HG02970 (cell line): ENCODE measurements at regions not wholly inside any gene's neighbourhood (a gene's known extent, or its start where the extent isn't known, plus 50 kb on each side); places are given as distances from the start of the nearest gene placed in this dataset.

Experiments used
- ATAC-seq: cut with Tn5 transposase; IDR thresholded peaks from one replicate; pipeline ENCODE4 v1.9.1; 2021; ENCODE audit warnings: mild to moderate bottlenecking, moderate library complexity, moderate number of reproducible peaks; ENCODE audit not compliant: unreplicated experiment, low FRiP score

DNA sequence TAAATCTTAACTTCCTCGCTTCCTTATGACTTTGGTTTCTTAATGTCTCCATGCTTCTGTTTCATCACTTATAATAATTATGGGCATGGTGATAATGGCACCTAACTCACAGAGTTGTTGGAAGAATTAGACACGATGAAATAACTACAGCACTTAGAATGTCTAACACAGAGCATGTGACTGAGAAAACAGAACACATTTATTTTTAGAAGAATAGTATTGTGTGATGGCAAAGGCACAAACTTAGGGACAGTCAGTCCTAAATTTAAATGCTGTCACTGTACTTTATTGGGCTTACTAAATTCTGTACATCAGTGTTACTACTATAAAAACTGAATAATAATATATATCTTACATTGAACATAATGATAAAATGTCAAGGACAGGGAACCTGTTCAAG lies 391.1 kb upstream of the JAG1 start:
- ATAC-seq = no peak

DNA sequence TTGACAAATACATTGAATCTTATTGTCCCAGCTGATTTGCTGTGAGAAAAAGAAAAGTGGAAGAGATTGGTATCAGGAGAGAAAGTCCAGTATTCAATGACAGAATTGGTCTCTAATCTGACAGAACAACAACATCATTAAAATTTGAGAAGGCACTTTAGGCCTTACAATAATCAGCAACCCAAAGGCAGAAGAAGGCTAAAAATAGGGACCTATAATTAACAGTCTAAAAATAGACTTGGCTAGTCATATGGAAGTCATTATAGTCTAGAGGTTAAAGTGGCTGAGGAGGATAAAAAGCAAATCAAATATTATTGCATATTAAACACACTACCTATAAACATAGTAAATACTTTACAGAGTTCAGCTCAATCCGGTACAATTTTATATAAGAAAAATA lies 393.6 kb upstream of the JAG1 start:
- no peak for ATAC-seq

GRCh38 chr20:11072982-11073381 lies 399.2 kb upstream of the JAG1 start:
- ATAC-seq = no peak

GRCh38 chr20:11076434-11077105 lies 402.8 kb upstream of the JAG1 start:
- ATAC-seq = no peak

DNA sequence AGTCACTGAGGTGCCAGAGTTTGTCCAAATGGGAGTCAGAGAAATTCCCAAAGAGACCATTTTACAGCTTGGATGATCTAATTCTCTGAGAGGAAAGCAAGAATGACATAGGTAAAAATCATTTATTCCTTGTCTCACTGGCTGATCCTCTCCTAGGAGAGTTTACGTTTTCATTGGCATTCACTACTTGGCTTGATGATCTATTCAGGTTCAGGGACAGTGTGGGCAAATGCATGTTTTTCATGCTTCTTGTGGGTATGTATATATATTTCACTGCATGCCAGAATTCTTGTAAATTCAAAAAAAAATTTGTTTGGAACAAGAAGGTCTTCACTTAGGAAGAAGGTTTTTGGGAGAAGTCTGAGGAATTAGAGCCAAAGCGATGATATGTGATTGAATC lies 403.4 kb upstream of the JAG1 start:
- no peak for ATAC-seq

DNA sequence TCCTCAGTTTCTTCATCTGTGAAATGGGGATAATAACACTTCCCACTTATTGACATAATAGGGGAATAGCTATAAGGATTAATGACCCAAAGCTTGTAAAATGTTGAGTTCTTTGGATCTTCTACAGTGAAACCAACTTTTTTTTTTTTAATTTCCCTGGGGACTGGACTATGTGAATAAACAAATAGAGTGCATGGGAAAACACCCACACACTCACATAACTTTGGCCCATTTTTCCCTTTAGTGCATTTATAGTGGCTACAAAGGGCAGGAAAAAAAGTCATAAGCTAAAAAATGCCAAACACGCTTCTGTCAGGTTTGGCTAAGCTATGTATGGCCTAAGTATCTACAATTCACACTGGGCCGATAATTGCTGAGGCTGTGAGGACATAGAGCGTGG lies 406.2 kb upstream of the JAG1 start:
- no peak for ATAC-seq

DNA sequence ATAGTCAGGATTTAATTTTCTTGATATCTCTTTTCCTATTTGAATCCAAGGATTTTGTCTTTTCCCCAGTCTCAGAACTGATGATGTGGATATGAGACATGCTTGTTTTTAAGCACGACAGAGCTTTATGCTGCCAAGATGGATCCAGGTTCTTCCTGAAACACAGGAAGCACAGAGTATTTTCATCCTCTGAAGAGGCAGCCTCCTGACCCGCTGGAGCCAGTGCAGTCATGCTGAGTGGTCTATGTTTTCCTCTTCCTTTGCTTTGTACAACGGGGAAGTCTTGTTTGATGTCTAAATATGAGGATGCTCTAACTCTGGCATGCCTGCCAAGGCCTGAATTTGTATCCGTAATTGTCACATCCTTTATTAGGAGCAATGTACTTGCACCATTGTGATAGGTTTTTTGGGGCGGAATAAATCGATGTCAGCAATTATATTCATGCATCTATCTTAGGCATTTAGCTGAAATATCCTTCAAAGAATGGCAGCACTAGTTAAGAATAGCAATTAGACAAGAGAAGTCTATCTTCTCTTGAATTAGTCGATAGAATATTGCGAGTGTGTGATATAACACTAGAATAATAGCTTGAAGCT lies 407.1 kb upstream of the JAG1 start:
- no peak for ATAC-seq

- no peak for ATAC-seq
These were observed 410.0 kb upstream of the JAG1 start for GRCh38 chr20:11083841-11084240.

GRCh38 chr20:11084508-11084907 lies 410.7 kb upstream of the JAG1 start:
- ATAC-seq = no peak

DNA sequence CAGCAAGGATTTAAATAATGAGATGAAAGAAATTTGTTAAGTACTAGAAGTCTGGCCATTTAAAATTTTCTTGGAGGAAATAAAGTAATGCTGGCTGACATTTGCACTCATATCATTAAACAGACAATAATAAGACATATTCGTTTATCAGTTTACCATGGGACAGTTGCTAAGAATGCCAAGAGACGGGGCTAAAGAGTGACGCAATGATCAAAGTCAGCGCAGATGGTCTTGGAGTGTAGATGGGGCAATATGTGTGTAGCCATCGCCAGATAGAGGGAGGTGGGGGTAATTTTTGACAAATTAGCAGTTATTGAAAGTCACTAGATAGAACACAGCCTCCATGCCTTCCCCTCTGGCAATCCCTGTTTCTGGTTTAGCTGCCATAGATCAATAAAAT lies 413.2 kb upstream of the JAG1 start:
- ATAC-seq = no peak

DNA sequence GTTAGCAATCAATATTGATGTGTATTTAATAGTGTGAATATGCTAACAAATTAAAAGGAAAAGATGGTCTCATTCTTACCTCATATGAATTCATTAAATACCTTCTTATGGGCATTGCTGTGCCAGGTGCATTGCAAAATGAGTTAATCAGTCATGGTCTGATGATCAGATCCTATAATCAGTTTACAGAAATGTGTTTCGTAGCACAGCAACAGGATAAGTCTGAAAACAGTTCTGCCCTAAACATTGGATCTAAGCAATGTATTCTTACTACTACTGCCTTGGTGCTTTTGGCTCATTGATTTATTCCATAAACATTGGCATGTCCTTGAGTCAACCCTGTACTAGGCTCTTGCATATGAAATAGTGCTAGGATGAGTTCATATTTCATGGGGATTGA lies 417.0 kb upstream of the JAG1 start:
- no peak for ATAC-seq

DNA sequence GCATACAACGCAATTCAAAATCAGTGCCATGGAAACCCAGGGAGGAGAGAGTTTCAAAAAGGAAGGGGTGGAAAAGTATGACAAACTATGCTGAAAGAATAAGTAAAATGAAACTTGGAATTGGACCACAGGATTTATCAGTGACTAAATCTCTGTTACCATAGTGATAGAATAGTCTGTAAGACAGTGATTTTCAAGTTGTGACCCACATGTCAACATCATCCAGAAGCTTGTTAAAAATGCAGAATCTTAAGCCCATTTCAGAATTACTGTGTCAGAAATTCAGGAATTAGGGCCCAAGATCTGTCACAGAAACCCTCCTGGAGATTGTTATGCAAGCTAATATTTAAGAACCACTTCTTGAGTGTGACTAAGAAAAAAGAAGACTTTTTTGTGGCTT lies 417.7 kb upstream of the JAG1 start:
- no peak for ATAC-seq

DNA sequence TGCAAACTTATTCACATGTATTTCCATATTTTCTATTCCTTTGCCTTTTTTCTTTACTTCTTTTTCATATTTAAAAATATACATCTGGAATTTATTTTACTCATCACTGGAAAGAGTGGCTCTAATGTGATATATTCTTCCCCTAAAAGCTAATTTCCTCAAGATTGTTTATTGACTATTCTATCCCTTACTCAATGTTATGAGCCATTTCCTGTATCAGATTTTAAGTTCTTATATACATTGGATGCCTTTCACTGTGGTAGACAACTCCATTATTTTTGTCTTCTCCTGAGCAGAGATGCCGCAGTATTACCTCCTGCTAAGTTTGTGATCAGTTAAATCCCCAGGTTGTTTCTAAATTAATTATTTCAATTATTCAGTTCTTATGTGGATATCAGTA lies 418.4 kb upstream of the JAG1 start:
- no peak for ATAC-seq

GRCh38 chr20:11094196-11094595 lies 420.4 kb upstream of the JAG1 start:
- no peak for ATAC-seq

DNA sequence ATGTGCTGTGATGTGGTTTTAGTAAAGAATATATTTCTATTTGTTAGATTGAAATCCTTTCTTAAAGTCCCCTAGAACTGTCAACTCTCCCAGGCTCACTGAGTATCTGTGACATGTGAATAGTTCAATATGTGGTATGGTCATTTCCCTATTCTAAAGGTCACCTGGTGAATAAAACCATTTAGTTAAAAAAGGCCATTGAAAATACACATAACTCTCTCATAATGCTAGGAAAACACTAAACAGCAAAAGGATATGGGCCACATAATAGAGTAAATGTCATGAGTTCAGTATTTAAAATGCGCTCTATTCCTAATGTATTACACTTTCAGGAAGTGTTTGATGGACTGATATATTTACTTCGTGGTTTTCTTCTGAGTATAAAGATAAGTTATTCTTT lies 420.9 kb upstream of the JAG1 start:
- ATAC-seq = no peak

- no peak for ATAC-seq
These were observed 425.1 kb upstream of the JAG1 start for GRCh38 chr20:11098888-11099287.

DNA sequence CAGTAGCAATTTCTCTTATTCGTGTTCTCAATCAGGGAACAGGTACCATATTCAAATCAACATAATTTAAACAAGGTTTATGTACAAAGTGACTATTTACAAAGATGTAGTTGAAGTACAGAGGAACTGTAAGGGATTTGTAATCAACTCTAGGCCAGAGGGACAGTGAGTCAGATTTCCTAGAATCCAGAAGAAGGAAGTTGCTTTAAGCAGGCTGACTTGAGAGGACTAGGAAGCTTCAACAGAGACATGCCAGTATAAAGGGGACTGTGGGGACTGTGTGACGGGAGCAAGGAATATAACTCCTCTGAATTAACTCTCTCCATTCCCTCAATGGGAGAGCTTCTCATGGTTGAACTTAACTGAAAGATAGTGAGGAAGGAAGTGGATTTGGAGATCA lies 427.4 kb upstream of the JAG1 start:
- ATAC-seq = no peak

DNA sequence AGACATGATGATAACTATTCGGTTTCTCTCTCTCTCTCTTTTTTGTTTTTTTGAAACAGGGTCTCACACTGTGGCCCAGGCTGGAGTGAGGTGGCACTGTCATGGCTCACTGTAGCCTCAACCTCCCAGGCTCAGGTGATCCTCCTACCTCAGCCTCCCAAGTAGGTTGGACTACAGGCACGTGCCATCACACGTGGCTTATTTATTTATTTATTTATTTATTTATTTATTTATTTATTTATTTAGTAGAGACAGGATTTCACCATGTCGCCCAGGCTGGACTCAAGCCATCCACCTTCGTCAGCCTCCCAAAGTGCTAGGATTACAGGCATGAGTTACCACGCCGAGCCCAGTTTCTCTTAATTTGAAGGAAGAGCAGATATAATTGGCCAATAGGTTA lies 427.9 kb upstream of the JAG1 start:
- no peak for ATAC-seq

DNA sequence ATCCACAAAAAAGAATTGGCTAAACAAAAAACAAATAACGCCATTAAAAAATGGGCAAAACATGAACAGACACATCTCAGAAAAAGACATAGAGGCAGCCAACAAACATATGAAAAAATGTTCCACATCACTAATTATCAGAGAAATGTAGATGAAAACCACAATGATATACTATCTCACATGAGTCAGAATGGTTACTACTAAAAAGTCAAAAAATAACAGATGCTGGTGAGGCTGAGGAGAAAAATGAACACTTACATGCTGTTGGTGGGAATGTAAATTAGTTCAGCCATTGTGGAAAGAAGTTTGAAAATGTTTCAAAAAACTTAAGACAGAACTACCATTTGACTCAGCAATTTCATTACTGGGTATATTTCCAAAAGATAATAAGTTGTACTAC lies 430.1 kb upstream of the JAG1 start:
- ATAC-seq = no peak

DNA sequence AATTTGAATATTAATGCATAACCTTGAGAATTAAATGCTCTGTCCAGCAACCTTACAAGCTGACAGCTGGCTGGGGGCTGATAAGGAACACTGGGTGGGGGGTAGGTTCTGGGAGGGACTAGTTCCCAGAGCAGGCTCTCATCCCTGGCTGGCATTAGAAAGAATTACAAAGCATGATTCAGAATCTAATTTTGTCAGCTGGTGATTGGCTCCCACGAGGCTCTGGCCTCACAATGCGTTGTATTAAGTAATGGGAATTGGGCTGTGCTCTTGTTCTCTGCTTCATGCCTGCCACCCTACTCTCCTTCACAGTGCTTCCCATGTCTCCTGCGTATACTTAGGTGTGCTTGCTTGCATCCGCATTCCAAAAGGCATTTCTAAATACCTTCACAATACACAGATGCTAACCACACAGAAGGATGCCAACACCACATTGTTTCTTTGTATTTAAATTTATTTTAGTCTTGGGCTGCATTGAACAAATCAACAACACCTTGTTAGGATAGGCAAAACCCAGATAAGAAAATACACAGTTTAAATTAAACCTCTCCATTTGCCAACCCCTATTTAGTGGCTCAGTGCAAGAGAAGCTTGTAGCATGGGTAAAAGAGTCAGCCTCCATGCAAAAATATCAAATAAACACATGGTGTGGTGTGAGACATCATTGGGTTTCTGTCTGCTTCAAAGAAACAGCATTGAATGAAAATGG lies 434.5 kb upstream of the JAG1 start:
- ATAC-seq = no peak

- ATAC-seq = no peak
These were observed 436.7 kb upstream of the JAG1 start for GRCh38 chr20:11110535-11110934.

DNA sequence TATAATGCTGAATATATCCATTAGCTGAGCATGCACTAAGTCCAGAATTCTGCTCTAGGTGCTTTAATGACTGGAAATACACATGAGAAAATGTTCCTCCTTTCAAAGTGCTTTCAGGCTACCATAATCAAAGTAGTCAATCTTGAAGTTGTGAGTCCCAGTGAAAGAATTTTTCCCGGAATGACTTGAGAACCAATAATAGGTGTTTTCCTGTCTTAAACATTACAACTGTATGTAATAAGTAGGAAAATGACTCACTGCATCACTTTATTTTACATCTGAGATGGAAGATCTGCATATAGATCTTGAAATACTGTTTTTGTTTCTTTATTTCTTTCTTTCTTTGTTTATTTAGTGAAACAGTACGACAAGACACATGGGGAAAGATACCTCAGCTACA lies 437.4 kb upstream of the JAG1 start:
- ATAC-seq = no peak
